WTC11 (cell line): ENCODE measurements at regions not wholly inside any gene's neighbourhood (a gene's known extent, or its start where the extent isn't known, plus 50 kb on each side); places are given as distances from the start of the nearest gene placed in this dataset.

ENCODE experiments used
- ATAC-seq: fragments of 200-7000 bp; cut with Tn5 transposase; 2 replicates; pipeline ENCODE4 v1.10.0; 2021; ENCODE audit warnings: mild to moderate bottlenecking, moderate library complexity
- CTCF ChIA-PET: fragments of 300-600 bp; sonication (Branson Sonifier 250); formaldehyde crosslinking; loops from one replicate; lab custom pipeline; 2021; ENCODE audit warnings: antibody characterized with exemption; lab: Charles Lee
- POLR2A ChIA-PET: fragments of 350-600 bp; sonication (Branson Sonifier 250); formaldehyde crosslinking; loops from one replicate; lab custom pipeline; 2021; ENCODE audit warnings: antibody characterized with exemption; lab: Charles Lee
- DNase-seq: peaks from one replicate; pipeline ENCODE4 v3.0.0; 2021; ENCODE audit warnings: low spot score
- H3K27ac Mint-ChIP-seq: 2 replicates; pipeline ENCODE4 v1.8.0; 2021; ENCODE audit warnings: mixed read lengths
- H3K27me3 Mint-ChIP-seq: 2 replicates; pipeline ENCODE4 v1.8.0; 2021; ENCODE audit warnings: low read depth, mild to moderate bottlenecking, moderate library complexity, mixed read lengths
- H3K36me3 Mint-ChIP-seq: 2 replicates; pipeline ENCODE4 v1.8.0; 2021; ENCODE audit warnings: mixed read lengths
- H3K4me1 Mint-ChIP-seq: 2 replicates; pipeline ENCODE4 v1.8.0; 2022; ENCODE audit warnings: mixed read lengths
- H3K4me3 Mint-ChIP-seq: 2 replicates; pipeline ENCODE4 v1.8.0; 2021; ENCODE audit warnings: mild to moderate bottlenecking, moderate library complexity, mixed read lengths
- H3K9me3 Mint-ChIP-seq: 2 replicates; pipeline ENCODE4 v1.8.0; 2021; ENCODE audit warnings: mixed read lengths
- ARID4B ChIP-seq: sonication (generic); formaldehyde crosslinking; IDR thresholded peaks from 2 replicates; pipeline ENCODE4 v1.8.0; 2023; ENCODE audit warnings: missing genetic modification reagents, mild to moderate bottlenecking, borderline replicate concordance
- ATF1 ChIP-seq: sonication (generic); formaldehyde crosslinking; IDR thresholded peaks from 2 replicates; pipeline ENCODE4 v1.8.1; 2023; ENCODE audit warnings: mild to moderate bottlenecking, moderate library complexity, missing genetic modification reagents
- ELF4 ChIP-seq: sonication (generic); formaldehyde crosslinking; IDR thresholded peaks from 2 replicates; pipeline ENCODE4 v1.8.1; 2022; ENCODE audit warnings: low read depth, mild to moderate bottlenecking, moderate library complexity, missing genetic modification reagents
- ESRRA ChIP-seq: sonication (generic); formaldehyde crosslinking; IDR thresholded peaks from 2 replicates; pipeline ENCODE4 v1.8.1; 2022; ENCODE audit warnings: mild to moderate bottlenecking, missing genetic modification reagents, borderline replicate concordance
- GRHL2 ChIP-seq: fragments of 250-450 bp; sonication (Bioruptor Pico); IDR thresholded peaks from 2 replicates; pipeline ENCODE4 v1.8.0; 2022; ENCODE audit warnings: mild to moderate bottlenecking, moderate library complexity; ENCODE audit not compliant: insufficient replicate concordance, severe bottlenecking
- JAZF1 ChIP-seq: fragments of 250-450 bp; sonication (Bioruptor Pico); IDR thresholded peaks from 2 replicates; pipeline ENCODE4 v1.9.0; 2021; ENCODE audit warnings: moderate library complexity, mild to moderate bottlenecking, inconsistent platforms
- JUN ChIP-seq: sonication (generic); formaldehyde crosslinking; IDR thresholded peaks from 2 replicates; pipeline ENCODE4 v1.8.0; 2023; ENCODE audit warnings: mild to moderate bottlenecking, missing genetic modification reagents
- NR2C2 ChIP-seq: sonication (generic); formaldehyde crosslinking; IDR thresholded peaks from 2 replicates; pipeline ENCODE4 v1.8.0; 2022; ENCODE audit warnings: mild to moderate bottlenecking, missing genetic modification reagents
- RELA ChIP-seq: sonication (generic); formaldehyde crosslinking; IDR thresholded peaks from 2 replicates; pipeline ENCODE4 v1.8.1; 2022; ENCODE audit warnings: missing genetic modification reagents, mild to moderate bottlenecking, borderline replicate concordance
- TEAD4 ChIP-seq: sonication (generic); formaldehyde crosslinking; IDR thresholded peaks from 2 replicates; pipeline ENCODE4 v1.8.0; 2022; ENCODE audit warnings: mild to moderate bottlenecking, missing genetic modification reagents
- ZMAT4 ChIP-seq: fragments of 250-450 bp; sonication (Bioruptor Pico); IDR thresholded peaks from 2 replicates; pipeline ENCODE4 v1.9.0; 2021; ENCODE audit warnings: mild to moderate bottlenecking
- ZNF121 ChIP-seq: sonication (generic); formaldehyde crosslinking; IDR thresholded peaks from 2 replicates; pipeline ENCODE4 v1.8.0; 2023; ENCODE audit warnings: missing genetic modification reagents
- ZNF232 ChIP-seq: sonication (generic); formaldehyde crosslinking; IDR thresholded peaks from 2 replicates; pipeline ENCODE4 v1.8.0; 2022; ENCODE audit warnings: mild to moderate bottlenecking, missing genetic modification reagents
- ZNF281 ChIP-seq: sonication (generic); formaldehyde crosslinking; IDR thresholded peaks from 2 replicates; pipeline ENCODE4 v1.8.0; 2023; ENCODE audit warnings: mild to moderate bottlenecking, missing genetic modification reagents
- ZNF317 ChIP-seq: sonication (generic); formaldehyde crosslinking; IDR thresholded peaks from 2 replicates; pipeline ENCODE4 v1.8.1; 2023; ENCODE audit warnings: low read depth, mild to moderate bottlenecking, moderate library complexity, missing genetic modification reagents, borderline replicate concordance
- ZNF512 ChIP-seq: sonication (generic); formaldehyde crosslinking; IDR thresholded peaks from 2 replicates; pipeline ENCODE4 v1.8.1; 2022; ENCODE audit warnings: missing genetic modification reagents, borderline replicate concordance
- ZNF532 ChIP-seq: fragments of 250-450 bp; sonication (Bioruptor Pico); IDR thresholded peaks from 2 replicates; pipeline ENCODE4 v1.9.0; 2021; ENCODE audit warnings: mild to moderate bottlenecking, borderline replicate concordance

- TF ChIP-seq TEAD4 (CRISPR knock-in tag) (no peak), ZNF121 (CRISPR knock-in tag) (no peak), GRHL2 (CRISPR knock-in tag) (no peak)
- TF ChIP-seq, all 79 proteins: peak for 0
Measured at GRCh38 chr11:129681344-129682114, 134.1 kb upstream of the TMEM45B start (continued).

GRCh38 chr11:129686269-129686668 lies 129.4 kb upstream of the TMEM45B start:
- Mint-ChIP-seq H3K4me3 (no peak overlapping the region), H3K4me1 (no peaks in the 10 kb centered on the region), H3K27me3 (no peaks in the 10 kb centered on the region), H3K9me3 (no peaks in the 10 kb centered on the region), H3K36me3 (no peaks in the 10 kb centered on the region), H3K27ac (no peak overlapping the region)
- DNase-seq (no peak), ATAC-seq (no peak)
- TF ChIP-seq NR2C2 (CRISPR knock-in tag) (no peak), RELA (CRISPR knock-in tag) (no peak), ZNF281 (CRISPR knock-in tag) (no peak), ZNF317 (peak; percentile 56; the same call in 1 of the 2 replicates), ZNF532 (CRISPR knock-in tag) (no peak)
- CTCF ChIA-PET = interaction anchor here (1.2 kb wide), 1 partner anchor 9 kb away, joined by 4 read pairs; no protein-coding TSS in a partner anchor
- POLR2A ChIA-PET = no interaction called here

- no peak overlapping the region for H3K4me3 Mint-ChIP-seq
- POLR2A ChIA-PET = no interaction called here
- no peak overlapping the region for H3K27ac Mint-ChIP-seq
- H3K9me3 Mint-ChIP-seq = no peaks in the 10 kb centered on the region
- CTCF ChIA-PET = interaction anchor here (0.8 kb wide), 1 partner anchor 315 kb away, joined by 3 read pairs; the partner anchor contains the start of gene BARX2
- no peaks in the 10 kb centered on the region for H3K4me1 Mint-ChIP-seq
- DNase-seq (no peak), ATAC-seq (no peak)
- peaks cover 12% of the 10 kb centered on the region for H3K27me3 Mint-ChIP-seq
- no peaks in the 10 kb centered on the region for H3K36me3 Mint-ChIP-seq
- TF ChIP-seq ZMAT4 (no peak), ARID4B (CRISPR knock-in tag) (no peak), ZNF121 (CRISPR knock-in tag) (no peak), ZNF512 (CRISPR knock-in tag) (no peak), JUN (CRISPR knock-in tag) (no peak), ZNF232 (CRISPR knock-in tag) (no peak), JAZF1 (CRISPR knock-in tag) (no peak), ATF1 (CRISPR knock-in tag) (no peak), ESRRA (CRISPR knock-in tag) (no peak), ELF4 (CRISPR knock-in tag) (no peak)
Measured at GRCh38 chr11:129691142-129691541, 124.5 kb upstream of the TMEM45B start.
